Fibroblast of mammary gland (primary cell): ENCODE measurements at regions not wholly inside any gene's neighbourhood (a gene's known extent, or its start where the extent isn't known, plus 50 kb on each side); places are given as distances from the start of the nearest gene placed in this dataset.
A peak's percentile ranks its signal among the peaks of the same experiment; 100 is the strongest.

ENCODE experiments used
- DNase-seq: peaks from one replicate; pipeline ENCODE4 v3.0.0-alpha.2; 2010; ENCODE audit warnings: low read depth
- H3K4me3 ChIP-seq: 2 replicates; pipeline ENCODE4 v1.5.1; 2011; ENCODE audit warnings: low read depth, mild to moderate bottlenecking, low read length, moderate library complexity; ENCODE audit not compliant: control insufficient read depth
- CTCF ChIP-seq: conservative IDR thresholded peaks from 2 replicates; pipeline ENCODE4 v1.5.1; 2011; ENCODE audit warnings: low read depth, low read length, inconsistent platforms; ENCODE audit not compliant: control insufficient read depth, insufficient read depth

- TF ChIP-seq CTCF: no peak
- DNase-seq: no peak
- H3K4me3 ChIP-seq: no peak overlapping the region
These were observed 663.3 kb upstream of the PTCHD4 start for GRCh38 chr6:48774276-48774675.

- H3K4me3 ChIP-seq: no peak overlapping the region
- no peak for TF ChIP-seq CTCF
- peak; percentile 87 for DNase-seq
These were observed 655.4 kb upstream of the PTCHD4 start for GRCh38 chr6:48766349-48766748.

- peak; percentile 80 for DNase-seq
- H3K4me3 ChIP-seq: no peak overlapping the region
- TF ChIP-seq CTCF: peak; percentile 77
These were observed 654.5 kb upstream of the PTCHD4 start for GRCh38 chr6:48765352-48765961.

GRCh38 chr6:48764286-48765044 is 653.5 kb upstream of the PTCHD4 start:
- no peak for DNase-seq
- no peak for TF ChIP-seq CTCF
- H3K4me3 ChIP-seq: no peak overlapping the region

- no peak overlapping the region for H3K4me3 ChIP-seq
- DNase-seq: no peak
- TF ChIP-seq CTCF: no peak
These were observed 646.7 kb upstream of the PTCHD4 start for GRCh38 chr6:48757661-48758060.

- no peak for DNase-seq
- no peak for TF ChIP-seq CTCF
- no peak overlapping the region for H3K4me3 ChIP-seq
These were observed 644.3 kb upstream of the PTCHD4 start for GRCh38 chr6:48755315-48755714.

- H3K4me3 ChIP-seq: no peak overlapping the region
- TF ChIP-seq CTCF: no peak
- DNase-seq: no peak
These were observed 643.6 kb upstream of the PTCHD4 start for GRCh38 chr6:48754641-48755040.
